Head of caudate nucleus (tissue), 42 donors: ENCODE measurements at regions not wholly inside any gene's neighbourhood (a gene's known extent, or its start where the extent isn't known, plus 50 kb on each side); places are given as distances from the start of the nearest gene placed in this dataset.
A peak's percentile ranks its signal among the peaks of the same experiment; 100 is the strongest.
"Not testable (repeated sequence)": the region's sequence is repeated elsewhere in the genome, so short reads cannot be mapped to it uniquely, and the experiment has no call there.

ENCODE experiments used
- DNase-seq, 42 donors: peaks; one replicate each; pipeline versions ENCODE4 v3.0.0 to v3.0.0-alpha.2; 2020 to 2021; ENCODE audit warnings: mixed read lengths in 7 of 42
- intact Hi-C: fragments of 100-400 bp; cut with DNase I; formaldehyde crosslinking; loops from one replicate; pipeline ENCODE4 v1.15.0; 2022

GRCh38 chr7:49700841-49701240 is 72.6 kb upstream of the VWC2 start:
- intact Hi-C loops, result no loop called here
- no peak for DNase-seq

- no peak for DNase-seq
- intact Hi-C loops, result no loop called here
Measured at GRCh38 chr7:49702099-49702498, 71.3 kb upstream of the VWC2 start.

GRCh38 chr7:49703337-49703736 is 70.1 kb upstream of the VWC2 start:
- intact Hi-C loops, result no loop called here
- no peak for DNase-seq

- DNase-seq, result no peak
- intact Hi-C loops, result no loop called here
Measured at GRCh38 chr7:49703881-49704280, 69.6 kb upstream of the VWC2 start.

- intact Hi-C loops, result no loop called here
- DNase-seq, result no peak
Measured at GRCh38 chr7:49706106-49706505, 67.3 kb upstream of the VWC2 start.

GRCh38 chr7:49707891-49708290 is 65.5 kb upstream of the VWC2 start:
- intact Hi-C loops, result no loop called here
- DNase-seq, result peak in 2 of 42 donors; percentile 3 to 11

GRCh38 chr7:49708590-49708989 is 64.8 kb upstream of the VWC2 start:
- DNase-seq, result no peak
- intact Hi-C loops, result no loop called here

GRCh38 chr7:49711072-49711723 is 62.2 kb upstream of the VWC2 start:
- intact Hi-C loops, DNase-seq: not testable (repeated sequence)

GRCh38 chr7:49714182-49714581 is 59.3 kb upstream of the VWC2 start:
- DNase-seq, result no peak

GRCh38 chr7:49715486-49715885 is 58.0 kb upstream of the VWC2 start:
- intact Hi-C loops, result no loop called here

More at GRCh38 chr7:49714182-49714581, 59.3 kb upstream of the VWC2 start:
- intact Hi-C loops, result no loop called here

GRCh38 chr7:49717547-49717946 is 55.9 kb upstream of the VWC2 start:
- DNase-seq, result no peak
- intact Hi-C loops, result no loop called here

More at GRCh38 chr7:49715486-49715885, 58.0 kb upstream of the VWC2 start:
- no peak for DNase-seq

GRCh38 chr7:49718760-49719159 is 54.7 kb upstream of the VWC2 start:
- no peak for DNase-seq
- intact Hi-C loops, result no loop called here

- DNase-seq, result no peak
- intact Hi-C loops, result no loop called here
Measured at GRCh38 chr7:49721441-49721840, 52.0 kb upstream of the VWC2 start.
